Stimulated activated CD8-positive, alpha-beta memory T cell treated with anti-CD3 and anti-CD28 coated beads, Interleukin-15, amount 100 ng/mL, for 48 hours (primary cell): ENCODE measurements at regions not wholly inside any gene's neighbourhood (a gene's known extent, or its start where the extent isn't known, plus 50 kb on each side); places are given as distances from the start of the nearest gene placed in this dataset.

Source experiments
- DNase-seq, 2 donors: peaks; one replicate each; pipeline ENCODE4 v3.0.0-alpha.2; 2020; ENCODE audit warnings: low read depth in 2 of 2

GRCh38 chr12:92089559-92089958 lies 56.1 kb downstream of the BTG1 start:
- no peak for DNase-seq

DNA sequence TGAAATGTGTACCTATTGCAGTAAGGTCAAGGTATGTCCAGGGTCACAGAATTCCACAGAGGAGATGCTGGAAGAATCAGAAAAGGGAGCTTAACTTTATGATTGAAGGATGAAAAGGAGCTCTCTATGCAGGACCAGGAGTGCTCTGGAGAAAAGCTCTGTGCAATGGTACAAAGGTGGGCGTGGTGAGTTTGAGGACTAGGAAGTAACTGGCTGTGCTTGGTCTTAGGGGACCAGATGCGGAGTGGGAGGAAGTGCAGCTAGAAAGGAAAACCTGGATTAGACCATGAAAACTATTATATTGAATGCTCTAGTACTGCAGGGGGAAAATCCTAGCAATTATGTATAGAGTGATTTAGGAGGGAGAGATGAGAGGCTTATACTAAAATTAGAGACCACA lies 56.8 kb downstream of the BTG1 start:
- DNase-seq = no peak

DNA sequence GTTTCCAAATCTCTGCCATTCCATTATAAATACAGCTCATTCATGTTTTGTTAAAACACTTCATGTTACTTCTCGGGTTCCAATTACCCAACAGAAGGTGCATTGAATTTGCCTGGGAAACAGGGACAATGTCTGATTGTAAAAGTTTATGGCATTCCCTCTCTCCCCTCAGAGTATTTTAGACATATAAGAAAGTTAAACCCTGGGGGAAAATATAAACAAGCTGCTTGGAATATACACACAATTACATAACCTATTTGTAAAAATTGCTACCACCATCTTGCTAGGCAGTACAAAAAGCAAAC lies 60.0 kb downstream of the BTG1 start:
- no peak for DNase-seq

GRCh38 chr12:92085040-92085735 lies 60.5 kb downstream of the BTG1 start:
- DNase-seq = no peak

DNA sequence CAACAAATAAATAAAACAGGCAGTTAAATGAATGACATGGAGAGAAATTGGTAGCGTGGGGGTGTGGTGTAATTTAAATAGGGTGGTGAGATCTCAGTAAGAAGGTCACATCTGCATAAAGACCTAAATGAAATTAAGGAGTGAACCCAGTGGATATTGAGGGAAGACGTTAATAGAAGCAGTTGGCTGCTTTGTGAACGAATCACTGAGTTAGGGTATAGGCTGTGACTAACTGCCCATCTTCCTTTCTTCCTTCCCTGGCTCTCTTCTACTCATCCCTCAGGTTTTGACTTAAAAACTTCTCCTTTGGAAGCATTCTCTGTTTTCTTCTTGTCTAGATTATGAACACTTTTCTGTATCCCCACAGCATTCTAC lies 64.7 kb downstream of the BTG1 start:
- no peak for DNase-seq

DNA sequence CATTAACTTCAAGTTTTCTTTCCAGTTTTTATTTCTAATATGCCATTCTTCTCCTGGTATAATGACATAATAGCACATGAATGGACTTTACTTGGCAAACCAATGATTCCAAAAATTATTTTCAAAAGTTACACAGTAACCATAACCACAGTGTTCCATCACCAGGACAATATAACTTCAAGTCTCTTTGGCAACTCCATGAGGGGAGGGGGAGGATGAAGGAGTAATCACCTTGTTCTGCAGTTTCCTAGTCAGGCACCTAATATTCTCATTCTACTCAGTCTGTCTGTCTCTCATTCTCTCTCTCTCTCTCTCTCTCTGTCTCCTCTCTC lies 66.6 kb downstream of the BTG1 start:
- DNase-seq = no peak

DNA sequence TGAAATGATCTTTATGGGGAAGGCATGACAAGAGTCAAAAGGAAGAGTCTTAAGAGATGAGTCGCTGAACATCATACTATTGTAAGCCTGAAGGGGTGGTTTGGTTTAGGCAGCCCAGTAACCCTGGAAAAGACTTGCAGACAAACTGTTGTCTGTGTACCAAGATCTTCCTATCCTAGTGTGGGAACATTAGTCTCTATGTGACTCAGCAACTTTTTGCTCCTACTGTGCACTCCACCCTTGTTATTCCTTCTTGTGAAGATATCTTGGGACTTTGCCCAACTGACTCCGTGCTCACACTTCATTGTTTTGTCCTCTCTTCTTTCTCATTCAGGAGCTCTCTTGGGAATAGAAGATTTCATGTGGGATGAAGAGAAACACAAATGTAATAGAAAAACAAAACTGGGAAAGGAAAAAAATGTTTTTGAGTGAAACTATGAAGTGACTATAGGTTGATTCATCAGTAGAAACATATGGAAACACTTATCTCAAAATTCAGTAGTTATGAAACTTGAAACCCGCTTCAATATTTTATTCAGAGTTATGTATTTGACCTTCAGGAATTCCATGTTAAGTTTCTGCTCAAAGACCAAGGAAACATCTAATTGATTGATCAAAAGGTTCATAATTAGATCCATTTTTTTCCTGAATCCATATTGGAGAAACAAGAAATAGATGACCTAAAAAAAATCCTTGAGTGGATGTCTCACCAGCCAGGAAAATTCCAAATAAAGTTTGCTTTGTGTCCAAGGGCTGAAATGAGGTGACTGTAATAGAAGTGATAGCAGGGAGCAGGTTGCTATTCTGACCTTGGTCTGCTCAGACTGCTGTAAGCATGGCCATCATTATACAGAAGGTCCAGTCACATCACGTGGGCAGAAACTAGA lies 67.2 kb downstream of the BTG1 start:
- DNase-seq = no peak

DNA sequence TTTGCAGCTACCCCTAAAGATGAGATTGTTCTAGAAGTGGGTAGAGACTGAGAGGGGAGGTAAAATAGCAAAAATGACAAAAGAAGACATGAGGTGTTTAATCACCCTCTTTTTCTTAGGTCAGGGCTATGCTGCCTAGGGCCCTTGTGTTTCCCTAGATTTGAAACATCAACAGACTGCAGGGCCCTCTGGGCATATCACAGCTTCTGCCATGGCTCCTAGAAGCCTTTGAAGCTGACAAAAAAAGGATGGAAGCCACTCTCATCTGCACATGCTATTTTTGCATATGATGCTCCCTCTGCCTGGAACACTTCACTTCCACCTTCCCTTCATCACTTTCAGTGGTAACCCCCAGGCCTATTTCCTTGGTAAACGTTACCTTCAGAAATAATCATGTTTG lies 68.1 kb downstream of the BTG1 start:
- DNase-seq = no peak

GRCh38 chr12:92076101-92076500 lies 69.5 kb downstream of the BTG1 start:
- DNase-seq = no peak

DNA sequence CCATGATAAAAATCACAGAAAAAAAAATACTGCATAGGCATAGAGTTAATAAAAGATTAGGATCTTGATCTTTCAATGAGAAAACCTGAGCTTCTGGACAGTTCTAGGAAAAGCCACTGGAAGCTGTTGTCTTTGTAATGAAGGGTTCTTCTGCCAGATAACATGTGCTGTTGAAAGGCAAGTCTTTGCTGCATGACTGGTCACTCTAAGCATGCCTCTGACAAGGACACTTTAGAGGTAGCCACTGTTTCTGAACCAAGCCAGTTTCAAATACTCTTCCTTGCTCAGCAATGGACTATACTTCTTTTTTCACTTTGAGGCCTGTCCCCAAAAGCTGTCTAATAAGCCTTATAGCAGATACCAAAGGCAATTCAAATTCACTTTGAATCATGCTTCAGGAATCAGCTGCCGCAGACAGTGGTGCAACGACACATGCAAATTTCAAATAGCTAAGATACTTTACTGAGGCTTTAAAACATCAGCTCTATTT lies 70.2 kb downstream of the BTG1 start:
- no peak for DNase-seq

DNA sequence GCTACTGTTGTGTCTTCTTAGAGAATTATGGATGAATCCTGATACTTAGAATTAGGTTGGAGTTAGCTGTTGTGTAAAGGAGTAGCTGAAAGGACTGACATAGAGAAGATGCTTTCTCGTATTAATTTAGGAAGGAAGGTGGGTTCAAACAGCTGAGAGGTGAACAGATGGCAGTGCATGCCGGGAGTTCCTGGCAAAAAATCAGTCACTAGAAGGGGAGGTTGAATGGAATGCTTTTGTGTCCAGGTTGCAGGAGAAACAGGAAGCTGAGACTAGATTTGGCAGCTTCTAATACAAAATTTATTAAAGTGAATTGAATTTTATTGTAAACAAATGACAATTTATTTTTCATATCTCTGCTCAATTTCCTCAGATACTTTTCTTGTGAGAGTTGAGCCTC lies 70.8 kb downstream of the BTG1 start:
- DNase-seq = no peak

- no peak for DNase-seq
Measured at GRCh38 chr12:92073094-92073493, 72.6 kb downstream of the BTG1 start.

DNA sequence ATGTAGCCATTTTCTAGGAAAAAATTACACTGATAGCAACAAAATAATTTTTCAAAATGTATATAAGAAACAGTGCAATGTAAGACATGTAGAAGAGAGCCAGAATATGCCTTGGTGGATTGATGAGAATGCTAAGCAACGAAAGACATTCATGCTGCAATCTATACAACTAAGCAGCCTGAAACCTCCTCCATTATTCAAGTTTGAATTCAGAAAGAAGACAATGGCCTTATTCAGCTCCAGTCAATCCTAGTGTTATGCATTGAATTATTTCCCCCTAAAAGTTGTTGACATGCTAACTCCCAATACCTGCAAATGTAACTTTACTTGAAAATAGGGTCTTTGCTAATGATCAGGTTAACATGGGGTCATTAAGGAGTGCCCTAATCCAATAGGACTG lies 73.5 kb downstream of the BTG1 start:
- DNase-seq = no peak

DNA sequence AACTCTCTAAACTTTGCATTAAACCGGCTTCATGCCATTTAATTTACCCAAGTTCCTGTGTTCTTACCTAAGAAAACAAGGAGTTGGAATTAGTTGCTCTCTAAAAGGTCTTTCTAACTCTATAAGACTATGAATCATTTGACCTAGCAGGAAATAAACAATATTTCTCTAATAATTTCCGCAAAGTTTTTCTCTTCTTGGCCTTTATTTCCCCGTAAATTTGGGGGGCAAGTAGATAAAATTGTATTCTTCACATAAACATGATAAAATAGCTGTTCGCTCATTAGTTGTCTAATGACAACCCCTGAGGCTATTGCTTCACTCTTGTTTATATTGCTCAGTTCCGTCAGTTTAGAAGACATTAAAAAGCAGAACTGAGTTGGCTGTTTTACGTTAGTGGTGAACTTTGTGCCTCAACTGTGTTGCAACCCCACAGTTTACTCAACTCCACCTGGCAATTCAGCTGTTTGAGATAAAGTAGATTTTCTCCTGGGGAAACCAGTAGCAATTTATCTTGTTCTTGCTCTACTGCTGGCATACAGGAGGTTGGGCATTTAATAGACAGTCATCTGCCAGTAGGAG lies 74.7 kb downstream of the BTG1 start:
- no peak for DNase-seq

- DNase-seq = no peak
Measured at GRCh38 chr12:92070054-92070863, 75.4 kb downstream of the BTG1 start.

GRCh38 chr12:92068459-92068858 lies 77.2 kb downstream of the BTG1 start:
- no peak for DNase-seq

GRCh38 chr12:92065639-92066038 lies 80.0 kb downstream of the BTG1 start:
- no peak for DNase-seq

GRCh38 chr12:92065018-92065499 lies 80.6 kb downstream of the BTG1 start:
- no peak for DNase-seq

DNA sequence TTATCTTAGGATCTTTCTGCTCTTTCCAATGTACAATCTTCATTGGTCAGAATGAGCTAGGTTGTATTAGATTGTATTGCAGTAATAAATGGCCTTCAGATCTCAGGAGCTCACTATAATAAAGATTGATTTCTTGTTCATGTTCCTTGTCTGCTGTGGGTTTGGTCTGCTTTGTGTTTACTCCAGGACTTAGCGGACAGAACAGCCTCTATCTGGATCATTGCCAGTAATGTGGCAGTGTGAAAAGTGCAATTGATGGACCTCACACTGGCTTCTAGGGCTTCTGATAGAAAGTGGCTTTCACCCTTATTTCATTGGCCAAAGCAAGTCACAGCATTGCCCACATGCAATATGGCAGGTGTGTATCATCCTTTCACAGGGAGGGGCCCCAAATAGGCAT lies 81.2 kb downstream of the BTG1 start:
- no peak for DNase-seq

GRCh38 chr12:92063641-92064040 lies 82.0 kb downstream of the BTG1 start:
- no peak for DNase-seq

DNA sequence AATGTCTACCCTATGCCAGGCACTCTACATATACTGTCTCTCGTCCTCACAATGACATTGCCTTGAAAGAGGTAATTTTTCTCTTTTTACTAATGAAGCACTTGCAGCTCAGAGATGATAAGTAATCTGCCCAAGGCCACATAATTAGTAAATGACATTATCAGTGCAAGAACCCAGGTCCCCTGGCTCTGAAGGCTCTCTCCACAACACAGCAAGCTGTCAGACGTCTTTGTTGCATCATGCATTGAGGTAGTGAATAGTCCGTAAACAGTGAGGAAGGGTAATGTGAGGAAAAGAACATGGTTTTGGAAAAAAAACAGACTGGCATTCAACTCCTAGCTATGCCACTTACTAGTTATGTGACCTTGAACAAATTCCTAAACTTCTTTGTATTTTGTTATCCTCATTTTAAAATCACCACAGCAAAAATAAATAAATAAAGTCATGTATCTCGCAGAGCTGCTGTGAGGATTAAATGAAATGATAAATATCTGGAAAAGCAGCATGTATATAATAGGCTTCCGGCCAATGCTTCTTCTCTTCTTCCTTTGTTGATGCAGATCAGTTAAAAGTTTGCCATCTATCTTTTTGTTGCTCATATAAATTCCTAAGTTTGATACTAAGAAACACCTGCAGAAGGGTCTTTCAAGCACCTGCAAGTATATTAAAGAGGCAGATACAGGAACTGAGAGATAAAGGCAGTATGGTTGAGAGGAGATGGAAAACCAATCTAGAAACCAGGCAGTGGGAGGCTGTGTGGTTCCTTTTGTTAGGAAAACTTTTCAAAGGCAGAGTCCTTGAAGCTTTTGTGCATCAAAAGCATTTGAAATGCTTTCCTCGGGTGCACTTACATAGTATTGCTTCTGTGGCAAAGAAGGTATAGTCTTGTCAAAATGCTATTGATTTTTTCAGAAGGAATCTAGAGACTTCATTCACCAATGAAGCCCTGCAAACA lies 82.8 kb downstream of the BTG1 start:
- DNase-seq = no peak
